K562 (cell line): ENCODE measurements at regions not wholly inside any gene's neighbourhood (a gene's known extent, or its start where the extent isn't known, plus 50 kb on each side); places are given as distances from the start of the nearest gene placed in this dataset.

Experiments used
- ATAC-seq: fragments of 200-7000 bp; cut with Tn5 transposase; 3 replicates; pipeline ENCODE4 v1.9.1; 2020; ENCODE audit warnings: moderate library complexity
- BruUV-seq: library from RNA; stranded (reverse); fragments of 400-500 nt; replicated peaks from 2 replicates; lab custom pipeline; 2021; lab: Mats Ljungman, UMichigan
- CTCF ChIA-PET: fragments of 300-600 bp; formaldehyde crosslinking; extraction: SDS; loops from one replicate; lab custom pipeline; 2021; ENCODE audit warnings: low intra/inter-chr PET ratio; lab: Yijun Ruan, JAX
- POLR2A ChIA-PET: fragments of 300-600, 350-650 bp; sonication (Branson Sonifier 250); formaldehyde crosslinking; extraction: SDS; loops from one replicate; lab custom pipeline; 2021; ENCODE audit warnings: antibody characterized with exemption, inconsistent platforms; lab: Yijun Ruan, JAX
- DNase-seq, 4 experiments: peaks; one replicate each; pipeline versions ENCODE4 v3.0.0 to v3.0.0-alpha.2; 2011 to 2018; ENCODE audit warnings: low spot score in 3 of 4, mixed read lengths in 3 of 4; ENCODE audit errors: extremely low read depth in 1 of 4
- FAIRE-seq: peaks from 2 replicates; lab custom pipeline; 2011; peaks lifted over from hg19 to GRCh38; lab: Jason Lieb, UNC
- H2AFZ ChIP-seq: 2 replicates; pipeline ENCODE4 v1.6.0; 2011; ENCODE audit warnings: low read depth, low read length, control low read depth, inconsistent platforms
- H3K27ac ChIP-seq: fragments of 200-600 bp; 3 replicates; pipeline ENCODE4 v1.8.0; 2011; ENCODE audit warnings: low read depth, mild to moderate bottlenecking, control low read depth, inconsistent platforms, low read length, moderate library complexity, mixed read lengths; ENCODE audit errors: extremely low read depth
- H3K27me3 ChIP-seq, 2 experiments: fragments of 300-600 bp in 1 of 2; 2 replicates in 1 of 2; 3 replicates in 1 of 2; pipeline versions ENCODE4 v1.6.0 to v1.8.0; 2011; ENCODE audit warnings: inconsistent platforms in 2 of 2, low read length in 2 of 2, mild to moderate bottlenecking in 1 of 2, mixed read lengths in 1 of 2, moderate library complexity in 1 of 2; ENCODE audit not compliant: control insufficient read depth in 2 of 2, insufficient read depth in 2 of 2
- H3K36me3 ChIP-seq: fragments of 300-600 bp; 3 replicates; pipeline ENCODE4 v1.8.0; 2011; ENCODE audit warnings: mild to moderate bottlenecking, low read length, inconsistent platforms; ENCODE audit not compliant: control insufficient read depth, insufficient read depth
- H3K4me1 ChIP-seq, 2 experiments: fragments of 200-600 bp in 1 of 2; replicated peaks in 1 of 2; 2 replicates in 1 of 2; 3 replicates in 1 of 2; pipeline versions ENCODE4 v1.5.1 to v1.8.0; 2011; ENCODE audit warnings: inconsistent platforms in 2 of 2, low read length in 2 of 2, mild to moderate bottlenecking in 1 of 2, mixed read lengths in 1 of 2, moderate library complexity in 1 of 2; ENCODE audit not compliant: control insufficient read depth in 2 of 2, insufficient read depth in 2 of 2
- H3K4me2 ChIP-seq: 2 replicates; pipeline ENCODE4 v1.6.1; 2011; ENCODE audit warnings: low read length, control low read depth, inconsistent platforms, mixed read lengths; ENCODE audit not compliant: insufficient read depth
- H3K4me3 ChIP-seq: fragments of 200-600 bp; sonication (generic), shearing (Covaris generic); 2 replicates; pipeline ENCODE4 v1.5.1; 2016; ENCODE audit warnings: control low read depth, inconsistent platforms
- H3K79me2 ChIP-seq: fragments of 200-600 bp; 3 replicates; pipeline ENCODE4 v1.8.0; 2011; ENCODE audit warnings: low read length, inconsistent platforms; ENCODE audit not compliant: control insufficient read depth, insufficient read depth
- H3K9ac ChIP-seq, 2 experiments: 2 replicates each; pipeline versions ENCODE4 v1.6.0 to v1.6.1; 2011; ENCODE audit warnings: low read depth in 2 of 2, low read length in 2 of 2, control low read depth in 1 of 2, inconsistent platforms in 1 of 2, mild to moderate bottlenecking in 1 of 2, mixed read lengths in 1 of 2; ENCODE audit not compliant: insufficient read depth in 1 of 2
- H3K9me1 ChIP-seq: one replicate; pipeline ENCODE4 v1.6.0; 2011; ENCODE audit warnings: inconsistent platforms, mild to moderate bottlenecking, low read length, moderate library complexity; ENCODE audit not compliant: control insufficient read depth, insufficient read depth
- H3K9me3 ChIP-seq: replicated peaks from 2 replicates; pipeline ENCODE4 v1.5.1; 2011; ENCODE audit warnings: low read depth, low read length, inconsistent platforms; ENCODE audit not compliant: control insufficient read depth, insufficient read depth
- H4K20me1 ChIP-seq: replicated peaks from 2 replicates; pipeline ENCODE4 v1.6.1; 2011; ENCODE audit warnings: low read length, inconsistent platforms, mixed read lengths; ENCODE audit not compliant: control insufficient read depth, insufficient read depth
- NBN ChIP-seq: fragments of 450-650 bp; IDR thresholded peaks from 2 replicates; pipeline ENCODE4 v1.6.1; 2016; ENCODE audit warnings: low read depth, mild to moderate bottlenecking
- PCBP2 ChIP-seq: fragments of 200-400 bp; formaldehyde crosslinking; IDR thresholded peaks from 2 replicates; pipeline ENCODE4 v1.6.1; 2018; ENCODE audit warnings: low read length, low read depth, mild to moderate bottlenecking, moderate library complexity; ENCODE audit not compliant: poor library complexity, severe bottlenecking
- SAFB ChIP-seq: fragments of 200-400 bp; formaldehyde crosslinking; IDR thresholded peaks from 2 replicates; pipeline ENCODE4 v1.6.1; 2017; ENCODE audit warnings: low read depth, low read length, borderline replicate concordance
- WGBS: fragments of 100-300 bp; shearing (Covaris generic); methylation state at CpG from one replicate; pipeline ENCODE4 v1.1.6; 2016; ENCODE audit warnings: low coverage, mixed read lengths; ENCODE audit not compliant: insufficient coverage; ENCODE audit errors: missing lambda C conversion rate; 5-methylcytosine and 5-hydroxymethylcytosine counted together
- in situ Hi-C: fragments of 300-500 bp; cut with MboI; formaldehyde crosslinking; loops from 4 replicates; pipeline ENCODE4 v1.15.0; 2018; ENCODE audit warnings: inconsistent platforms, mixed read lengths
- intact Hi-C: fragments of 100-400 bp; cut with micrococcal nuclease; formaldehyde crosslinking; loops from 2 replicates; pipeline ENCODE4 v1.14.2; 2022
- TF ChIP-seq, protein P1 (sequence below): fragments of 250-450 bp; sonication (Bioruptor Pico); IDR thresholded peaks from 2 replicates; pipeline ENCODE4 v1.4.0; 2020

DNA sequence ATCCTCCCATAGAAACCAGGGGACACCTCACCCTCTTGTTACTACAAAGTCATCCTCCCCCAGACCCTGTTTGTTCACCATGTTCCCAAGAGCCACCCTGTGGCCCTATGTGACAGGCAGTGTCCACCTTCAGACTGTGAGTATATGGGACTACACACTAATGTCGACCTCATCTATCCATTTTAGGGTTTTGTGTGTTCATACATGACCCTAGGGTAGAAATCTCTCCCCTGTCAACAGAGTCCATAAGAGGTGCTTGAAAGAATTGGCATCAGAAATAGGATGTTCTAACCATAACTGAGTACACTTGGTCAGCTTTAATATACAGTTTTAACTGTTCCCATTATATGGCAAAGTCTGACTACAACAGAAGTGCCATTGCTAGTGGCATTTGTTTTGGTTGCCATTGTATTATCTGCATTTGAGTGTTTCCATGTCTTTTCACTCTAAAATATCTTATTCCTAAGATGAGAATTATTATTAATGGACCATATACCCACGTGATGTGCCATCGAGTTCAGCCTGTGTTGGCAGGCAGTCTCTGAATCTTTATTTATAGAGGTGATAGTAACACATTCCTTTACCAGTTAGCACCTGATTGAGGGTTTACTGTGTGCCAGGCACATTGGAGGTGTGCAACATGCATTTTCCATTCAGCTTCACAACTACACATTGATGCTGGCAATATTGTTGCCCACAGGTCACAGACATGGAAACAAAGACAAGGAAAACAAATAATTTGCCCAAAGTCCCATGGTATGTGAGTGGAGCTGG lies 590.6 kb upstream of the IGFBP3 start:
- Histone ChIP-seq H3K4me3 (no peak overlapping the region), H3K4me2 (no peak overlapping the region), H3K9me3 (0 out of 2 replicates have a peak, but pooled peaks cover 1% of the 10 kb centered on the region), H3K4me1 (no peaks in the 10 kb centered on the region), H3K9ac (no peak overlapping the region), H4K20me1 (no peaks in the 10 kb centered on the region), H3K27ac (no peak overlapping the region), H3K27me3 (no peaks in the 10 kb centered on the region), H2AFZ (no peak overlapping the region), H3K9me1 (no peaks in the 10 kb centered on the region), H3K79me2 (no peaks in the 10 kb centered on the region), H3K36me3 (no peaks in the 10 kb centered on the region)
- TF ChIP-seq PCBP2 (no peak), SAFB (no peak), NBN (no peak)
- TF ChIP-seq, protein P1, sequence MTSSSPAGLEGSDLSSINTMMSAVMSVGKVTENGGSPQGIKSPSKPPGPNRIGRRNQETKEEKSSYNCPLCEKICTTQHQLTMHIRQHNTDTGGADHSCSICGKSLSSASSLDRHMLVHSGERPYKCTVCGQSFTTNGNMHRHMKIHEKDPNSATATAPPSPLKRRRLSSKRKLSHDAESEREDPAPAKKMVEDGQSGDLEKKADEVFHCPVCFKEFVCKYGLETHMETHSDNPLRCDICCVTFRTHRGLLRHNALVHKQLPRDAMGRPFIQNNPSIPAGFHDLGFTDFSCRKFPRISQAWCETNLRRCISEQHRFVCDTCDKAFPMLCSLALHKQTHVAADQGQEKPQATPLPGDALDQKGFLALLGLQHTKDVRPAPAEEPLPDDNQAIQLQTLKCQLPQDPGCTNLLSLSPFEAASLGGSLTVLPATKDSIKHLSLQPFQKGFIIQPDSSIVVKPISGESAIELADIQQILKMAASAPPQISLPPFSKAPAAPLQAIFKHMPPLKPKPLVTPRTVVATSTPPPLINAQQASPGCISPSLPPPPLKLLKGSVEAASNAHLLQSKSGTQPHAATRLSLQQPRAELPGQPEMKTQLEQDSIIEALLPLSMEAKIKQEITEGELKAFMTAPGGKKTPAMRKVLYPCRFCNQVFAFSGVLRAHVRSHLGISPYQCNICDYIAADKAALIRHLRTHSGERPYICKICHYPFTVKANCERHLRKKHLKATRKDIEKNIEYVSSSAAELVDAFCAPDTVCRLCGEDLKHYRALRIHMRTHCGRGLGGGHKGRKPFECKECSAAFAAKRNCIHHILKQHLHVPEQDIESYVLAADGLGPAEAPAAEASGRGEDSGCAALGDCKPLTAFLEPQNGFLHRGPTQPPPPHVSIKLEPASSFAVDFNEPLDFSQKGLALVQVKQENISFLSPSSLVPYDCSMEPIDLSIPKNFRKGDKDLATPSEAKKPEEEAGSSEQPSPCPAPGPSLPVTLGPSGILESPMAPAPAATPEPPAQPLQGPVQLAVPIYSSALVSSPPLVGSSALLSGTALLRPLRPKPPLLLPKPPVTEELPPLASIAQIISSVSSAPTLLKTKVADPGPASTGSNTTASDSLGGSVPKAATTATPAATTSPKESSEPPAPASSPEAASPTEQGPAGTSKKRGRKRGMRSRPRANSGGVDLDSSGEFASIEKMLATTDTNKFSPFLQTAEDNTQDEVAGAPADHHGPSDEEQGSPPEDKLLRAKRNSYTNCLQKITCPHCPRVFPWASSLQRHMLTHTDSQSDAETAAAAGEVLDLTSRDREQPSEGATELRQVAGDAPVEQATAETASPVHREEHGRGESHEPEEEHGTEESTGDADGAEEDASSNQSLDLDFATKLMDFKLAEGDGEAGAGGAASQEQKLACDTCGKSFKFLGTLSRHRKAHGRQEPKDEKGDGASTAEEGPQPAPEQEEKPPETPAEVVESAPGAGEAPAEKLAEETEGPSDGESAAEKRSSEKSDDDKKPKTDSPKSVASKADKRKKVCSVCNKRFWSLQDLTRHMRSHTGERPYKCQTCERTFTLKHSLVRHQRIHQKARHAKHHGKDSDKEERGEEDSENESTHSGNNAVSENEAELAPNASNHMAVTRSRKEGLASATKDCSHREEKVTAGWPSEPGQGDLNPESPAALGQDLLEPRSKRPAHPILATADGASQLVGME (CRISPR knock-in tag) = no peak
- no peak for ATAC-seq
- no TSS peak for BruUV-seq
- no peak for DNase-seq
- intact Hi-C loops (no loop called here), in situ Hi-C loops (no loop called here)
- FAIRE-seq = no peak
- ChIA-PET POLR2A (no interaction called here), CTCF (no interaction called here)
- 2% methylated on average over 3 of the region's 3 CpGs for WGBS
